ENCODE measurements at regions not wholly inside any gene's neighbourhood (a gene's known extent, or its start where the extent isn't known, plus 50 kb on each side); places are given as distances from the start of the nearest gene placed in this dataset.

DNA sequence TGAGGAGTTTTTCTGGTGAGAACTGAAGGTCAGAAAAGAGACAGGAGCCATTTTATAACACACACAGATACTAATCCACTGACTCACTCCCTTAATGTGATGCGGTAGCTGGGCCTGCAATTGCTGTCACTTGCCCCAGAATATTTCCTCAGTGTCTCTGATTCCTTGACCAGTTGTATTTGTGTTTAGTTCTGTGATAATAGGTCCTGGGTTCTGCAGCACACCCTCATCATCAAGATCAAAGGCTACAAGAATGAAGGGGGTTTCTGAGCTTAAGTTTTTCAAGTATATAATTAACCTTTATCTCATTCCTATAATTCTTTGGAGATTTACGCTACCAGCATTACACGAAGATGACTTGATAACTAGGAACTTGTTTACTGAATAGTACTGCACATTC lies 576.5 kb upstream of the CPXCR1 start:
- TF ChIP-seq EZH2 (IDR thresholded peaks at IDR 0.05; ENCODE audit: insufficient read depth, poor library complexity, severe bottlenecking) (no peak), EZH2phosphoT487 (IDR thresholded peaks at IDR 0.05; ENCODE audit: insufficient read depth, low read depth) (no peak)

Measured in GM23248 (cell line).